Ramos (cell line): ENCODE measurements at regions not wholly inside any gene's neighbourhood (a gene's known extent, or its start where the extent isn't known, plus 50 kb on each side); places are given as distances from the start of the nearest gene placed in this dataset.

Experiments
- in situ Hi-C: fragments of 300-500 bp; cut with MboI; formaldehyde crosslinking; loops from one replicate; pipeline ENCODE4 v1.14.3; 2022; ENCODE audit warnings: low sequenced_read_pairs; ENCODE audit not compliant: unreplicated experiment

- in situ Hi-C loops, result no loop called here
These were observed 613.8 kb upstream of the NR2F2 start for GRCh38 chr15:95716708-95717107.

GRCh38 chr15:95718441-95718840 lies 612.1 kb upstream of the NR2F2 start:
- in situ Hi-C loops, result no loop called here

- in situ Hi-C loops, result no loop called here
These were observed 605.4 kb upstream of the NR2F2 start for GRCh38 chr15:95724908-95725633.

- in situ Hi-C loops, result no loop called here
These were observed 603.6 kb upstream of the NR2F2 start for GRCh38 chr15:95726891-95727290.

- in situ Hi-C loops, result no loop called here
These were observed 596.6 kb upstream of the NR2F2 start for GRCh38 chr15:95733931-95734330.

- in situ Hi-C loops, result no loop called here
These were observed 595.8 kb upstream of the NR2F2 start for GRCh38 chr15:95734422-95735316.

- in situ Hi-C loops, result no loop called here
These were observed 593.4 kb upstream of the NR2F2 start for GRCh38 chr15:95737060-95737459.

- in situ Hi-C loops, result no loop called here
These were observed 591.4 kb upstream of the NR2F2 start for GRCh38 chr15:95739131-95739530.

- in situ Hi-C loops, result no loop called here
These were observed 588.7 kb upstream of the NR2F2 start for GRCh38 chr15:95741830-95742229.

GRCh38 chr15:95742256-95742655 lies 588.2 kb upstream of the NR2F2 start:
- in situ Hi-C loops, result no loop called here

- in situ Hi-C loops, result no loop called here
These were observed 587.7 kb upstream of the NR2F2 start for GRCh38 chr15:95742836-95743235.

- in situ Hi-C loops, result no loop called here
These were observed 573.3 kb upstream of the NR2F2 start for GRCh38 chr15:95757171-95757570.

GRCh38 chr15:95758451-95758850 lies 572.0 kb upstream of the NR2F2 start:
- in situ Hi-C loops, result no loop called here

- in situ Hi-C loops, result no loop called here
These were observed 571.6 kb upstream of the NR2F2 start for GRCh38 chr15:95758851-95759250.

GRCh38 chr15:95760508-95760907 lies 570.0 kb upstream of the NR2F2 start:
- in situ Hi-C loops, result no loop called here

GRCh38 chr15:95761501-95762165 lies 568.9 kb upstream of the NR2F2 start:
- in situ Hi-C loops, result no loop called here

GRCh38 chr15:95763426-95763825 lies 567.1 kb upstream of the NR2F2 start:
- in situ Hi-C loops, result no loop called here

GRCh38 chr15:95765161-95765560 lies 565.3 kb upstream of the NR2F2 start:
- in situ Hi-C loops, result no loop called here

- in situ Hi-C loops, result no loop called here
These were observed 560.3 kb upstream of the NR2F2 start for GRCh38 chr15:95770196-95770595.

- in situ Hi-C loops, result no loop called here
These were observed 557.5 kb upstream of the NR2F2 start for GRCh38 chr15:95772982-95773381.

GRCh38 chr15:95784508-95784907 lies 546.0 kb upstream of the NR2F2 start:
- in situ Hi-C loops, result no loop called here
